ENCODE measurements at regions not wholly inside any gene's neighbourhood (a gene's known extent, or its start where the extent isn't known, plus 50 kb on each side); places are given as distances from the start of the nearest gene placed in this dataset.

DNA sequence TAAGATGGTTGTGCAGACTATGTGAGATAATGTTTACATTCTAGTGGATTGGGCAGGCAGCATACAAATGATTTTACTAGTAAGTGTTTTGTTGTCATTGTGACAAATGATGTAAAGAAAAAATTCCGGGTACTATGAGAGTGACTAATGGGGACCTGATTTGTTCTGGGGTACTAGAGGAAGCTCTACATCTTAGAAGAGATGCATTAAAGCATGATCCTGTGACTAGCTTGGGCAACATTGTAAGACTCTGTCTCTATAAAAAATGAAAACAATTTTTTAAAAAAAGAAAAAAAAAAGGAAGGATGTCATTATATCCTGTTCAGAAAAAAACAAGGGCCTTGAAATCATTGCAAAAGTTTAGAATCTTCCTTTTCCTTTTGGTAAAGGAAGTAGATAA, 58.1 kb upstream of the MYRIP start:
- TF ChIP-seq, protein P1, sequence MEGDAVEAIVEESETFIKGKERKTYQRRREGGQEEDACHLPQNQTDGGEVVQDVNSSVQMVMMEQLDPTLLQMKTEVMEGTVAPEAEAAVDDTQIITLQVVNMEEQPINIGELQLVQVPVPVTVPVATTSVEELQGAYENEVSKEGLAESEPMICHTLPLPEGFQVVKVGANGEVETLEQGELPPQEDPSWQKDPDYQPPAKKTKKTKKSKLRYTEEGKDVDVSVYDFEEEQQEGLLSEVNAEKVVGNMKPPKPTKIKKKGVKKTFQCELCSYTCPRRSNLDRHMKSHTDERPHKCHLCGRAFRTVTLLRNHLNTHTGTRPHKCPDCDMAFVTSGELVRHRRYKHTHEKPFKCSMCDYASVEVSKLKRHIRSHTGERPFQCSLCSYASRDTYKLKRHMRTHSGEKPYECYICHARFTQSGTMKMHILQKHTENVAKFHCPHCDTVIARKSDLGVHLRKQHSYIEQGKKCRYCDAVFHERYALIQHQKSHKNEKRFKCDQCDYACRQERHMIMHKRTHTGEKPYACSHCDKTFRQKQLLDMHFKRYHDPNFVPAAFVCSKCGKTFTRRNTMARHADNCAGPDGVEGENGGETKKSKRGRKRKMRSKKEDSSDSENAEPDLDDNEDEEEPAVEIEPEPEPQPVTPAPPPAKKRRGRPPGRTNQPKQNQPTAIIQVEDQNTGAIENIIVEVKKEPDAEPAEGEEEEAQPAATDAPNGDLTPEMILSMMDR (IDR thresholded peaks at IDR 0.05; ENCODE audit: insufficient read depth, low read length), result no peak
- TF ChIP-seq POLR2AphosphoS5 (IDR thresholded peaks at IDR 0.05; ENCODE audit: low read depth), result no peak
- TF ChIP-seq, protein P2, sequence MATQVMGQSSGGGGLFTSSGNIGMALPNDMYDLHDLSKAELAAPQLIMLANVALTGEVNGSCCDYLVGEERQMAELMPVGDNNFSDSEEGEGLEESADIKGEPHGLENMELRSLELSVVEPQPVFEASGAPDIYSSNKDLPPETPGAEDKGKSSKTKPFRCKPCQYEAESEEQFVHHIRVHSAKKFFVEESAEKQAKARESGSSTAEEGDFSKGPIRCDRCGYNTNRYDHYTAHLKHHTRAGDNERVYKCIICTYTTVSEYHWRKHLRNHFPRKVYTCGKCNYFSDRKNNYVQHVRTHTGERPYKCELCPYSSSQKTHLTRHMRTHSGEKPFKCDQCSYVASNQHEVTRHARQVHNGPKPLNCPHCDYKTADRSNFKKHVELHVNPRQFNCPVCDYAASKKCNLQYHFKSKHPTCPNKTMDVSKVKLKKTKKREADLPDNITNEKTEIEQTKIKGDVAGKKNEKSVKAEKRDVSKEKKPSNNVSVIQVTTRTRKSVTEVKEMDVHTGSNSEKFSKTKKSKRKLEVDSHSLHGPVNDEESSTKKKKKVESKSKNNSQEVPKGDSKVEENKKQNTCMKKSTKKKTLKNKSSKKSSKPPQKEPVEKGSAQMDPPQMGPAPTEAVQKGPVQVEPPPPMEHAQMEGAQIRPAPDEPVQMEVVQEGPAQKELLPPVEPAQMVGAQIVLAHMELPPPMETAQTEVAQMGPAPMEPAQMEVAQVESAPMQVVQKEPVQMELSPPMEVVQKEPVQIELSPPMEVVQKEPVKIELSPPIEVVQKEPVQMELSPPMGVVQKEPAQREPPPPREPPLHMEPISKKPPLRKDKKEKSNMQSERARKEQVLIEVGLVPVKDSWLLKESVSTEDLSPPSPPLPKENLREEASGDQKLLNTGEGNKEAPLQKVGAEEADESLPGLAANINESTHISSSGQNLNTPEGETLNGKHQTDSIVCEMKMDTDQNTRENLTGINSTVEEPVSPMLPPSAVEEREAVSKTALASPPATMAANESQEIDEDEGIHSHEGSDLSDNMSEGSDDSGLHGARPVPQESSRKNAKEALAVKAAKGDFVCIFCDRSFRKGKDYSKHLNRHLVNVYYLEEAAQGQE (IDR thresholded peaks at IDR 0.05; ENCODE audit: insufficient replicate concordance, low read depth), result no peak
